GM18511 (cell line): ENCODE measurements at regions not wholly inside any gene's neighbourhood (a gene's known extent, or its start where the extent isn't known, plus 50 kb on each side); places are given as distances from the start of the nearest gene placed in this dataset.

Experiments used
- ATAC-seq: cut with Tn5 transposase; IDR thresholded peaks from one replicate; pipeline ENCODE4 v1.9.1; 2021; ENCODE audit warnings: mild to moderate bottlenecking, moderate library complexity; ENCODE audit not compliant: unreplicated experiment

DNA sequence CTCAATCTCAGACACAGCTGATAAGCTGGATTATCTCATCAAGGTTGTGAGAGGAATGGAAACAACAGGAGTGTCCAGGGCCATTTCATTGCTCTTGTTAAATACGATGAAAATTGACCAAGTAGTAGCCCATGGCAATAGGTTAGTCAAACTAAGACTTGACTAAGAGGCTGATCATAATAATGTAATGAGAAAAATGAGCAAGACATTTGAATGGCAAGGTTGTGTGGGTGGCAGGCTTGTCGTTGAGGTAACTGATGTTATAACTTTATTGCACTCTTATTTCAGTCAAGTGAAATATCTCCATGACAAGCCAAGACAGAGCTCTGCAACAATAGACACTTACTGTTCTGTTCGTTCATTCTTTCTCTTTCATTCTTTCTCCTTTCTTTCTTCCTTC is 532.0 kb downstream of the GATA3 start:
- no peak for ATAC-seq

- ATAC-seq: no peak
Observed at GRCh38 chr10:8588135-8588534, 533.6 kb downstream of the GATA3 start.

GRCh38 chr10:8590518-8590917 is 536.0 kb downstream of the GATA3 start:
- ATAC-seq: no peak

- ATAC-seq: no peak
Observed at GRCh38 chr10:8591640-8592039, 537.2 kb downstream of the GATA3 start.

GRCh38 chr10:8594176-8594575 is 539.7 kb downstream of the GATA3 start:
- ATAC-seq: no peak

- ATAC-seq: no peak
Observed at GRCh38 chr10:8594711-8595110, 540.2 kb downstream of the GATA3 start.

- no peak for ATAC-seq
Observed at GRCh38 chr10:8595140-8595539, 540.7 kb downstream of the GATA3 start.

DNA sequence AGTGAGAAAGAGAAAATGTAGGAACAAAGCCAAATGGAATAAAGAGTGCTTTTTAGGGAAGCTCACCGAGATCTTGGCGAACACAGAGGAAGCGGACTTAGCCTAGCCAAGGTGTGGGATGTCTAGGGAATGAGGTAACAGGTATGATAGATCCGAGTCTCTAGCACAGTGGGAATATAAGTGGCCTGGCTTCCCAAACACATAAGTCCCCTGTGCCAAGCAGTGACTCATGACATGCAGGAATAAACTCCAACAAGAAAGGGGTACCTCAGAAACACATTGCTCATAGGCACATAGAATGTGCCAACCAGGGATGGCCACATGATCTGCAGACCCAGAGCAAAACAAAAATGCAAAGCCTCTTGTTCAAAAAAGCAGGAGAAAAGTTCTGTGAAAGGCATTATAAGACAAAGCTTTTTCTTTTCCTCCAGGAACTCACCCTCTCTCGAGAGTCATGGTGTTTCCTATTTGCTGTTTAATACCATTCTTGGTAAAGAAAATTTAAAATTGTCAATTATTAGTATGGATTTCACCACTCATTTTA is 542.5 kb downstream of the GATA3 start:
- no peak for ATAC-seq

GRCh38 chr10:8600192-8600591 is 545.7 kb downstream of the GATA3 start:
- no peak for ATAC-seq

GRCh38 chr10:8602821-8603220 is 548.3 kb downstream of the GATA3 start:
- ATAC-seq: no peak

DNA sequence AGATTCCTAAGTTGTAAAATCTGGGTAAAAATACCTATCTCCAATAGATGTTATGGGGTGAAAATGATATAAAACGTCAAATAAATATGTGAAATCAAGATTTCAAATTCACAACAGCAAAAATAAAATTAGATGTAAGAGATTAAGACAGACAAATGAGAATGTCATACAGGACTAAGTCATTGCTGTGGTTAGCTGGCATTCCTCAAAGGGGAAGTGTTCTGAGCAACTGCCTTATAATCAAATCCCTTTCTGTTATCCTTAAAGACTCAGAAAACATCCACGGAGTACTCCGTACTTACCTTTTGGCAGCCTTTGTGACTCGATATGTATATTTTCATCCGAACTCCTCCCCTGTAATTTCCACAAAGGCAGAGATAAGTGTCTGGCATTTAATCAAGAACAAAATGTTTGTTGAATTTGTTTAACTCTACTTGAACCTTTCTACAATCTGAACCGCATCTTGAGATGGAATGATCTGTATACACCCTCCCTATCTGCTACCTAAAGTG is 559.6 kb downstream of the GATA3 start:
- ATAC-seq: no peak

DNA sequence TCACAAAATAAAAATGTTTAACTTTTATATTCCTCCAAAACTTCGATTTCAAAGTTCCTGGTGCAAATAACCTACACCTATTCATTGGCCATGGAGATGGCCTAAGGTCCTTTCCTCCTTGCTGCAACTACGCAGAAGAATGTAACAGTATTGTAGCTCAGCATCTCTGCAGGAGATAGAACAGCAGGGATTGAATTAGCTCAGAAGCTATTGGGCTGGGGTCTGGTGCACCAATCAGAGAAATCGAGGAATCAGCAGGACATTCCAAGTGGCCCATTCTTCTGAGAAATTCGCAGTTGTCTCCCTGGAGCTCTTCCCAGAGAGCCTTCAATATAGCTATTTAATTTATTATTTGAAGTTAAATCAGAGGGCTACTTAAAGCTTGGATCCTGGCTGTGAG is 560.6 kb downstream of the GATA3 start:
- no peak for ATAC-seq

GRCh38 chr10:8616166-8616565 is 561.7 kb downstream of the GATA3 start:
- peak; percentile 89 for ATAC-seq

DNA sequence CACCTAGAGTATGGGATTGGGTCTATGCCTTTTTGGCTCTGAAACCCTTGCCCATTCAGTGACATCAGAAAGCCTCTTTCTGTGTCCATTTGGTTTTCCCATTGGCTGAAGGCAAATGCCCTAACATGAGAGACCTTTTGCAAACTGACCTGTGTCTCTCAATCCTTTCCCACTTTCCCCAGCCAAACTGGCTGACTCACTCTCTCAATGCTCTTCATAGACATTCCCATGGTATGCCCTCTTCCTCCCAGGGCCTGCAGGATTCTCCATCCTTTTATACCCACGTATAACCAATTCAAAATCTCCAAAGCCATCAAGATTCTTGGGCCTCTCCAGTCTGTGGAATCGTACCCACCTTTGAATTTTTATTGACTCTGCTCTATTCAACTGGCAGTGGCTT is 563.3 kb downstream of the GATA3 start:
- no peak for ATAC-seq

- no peak for ATAC-seq
Observed at GRCh38 chr10:8618834-8619233, 564.3 kb downstream of the GATA3 start.

DNA sequence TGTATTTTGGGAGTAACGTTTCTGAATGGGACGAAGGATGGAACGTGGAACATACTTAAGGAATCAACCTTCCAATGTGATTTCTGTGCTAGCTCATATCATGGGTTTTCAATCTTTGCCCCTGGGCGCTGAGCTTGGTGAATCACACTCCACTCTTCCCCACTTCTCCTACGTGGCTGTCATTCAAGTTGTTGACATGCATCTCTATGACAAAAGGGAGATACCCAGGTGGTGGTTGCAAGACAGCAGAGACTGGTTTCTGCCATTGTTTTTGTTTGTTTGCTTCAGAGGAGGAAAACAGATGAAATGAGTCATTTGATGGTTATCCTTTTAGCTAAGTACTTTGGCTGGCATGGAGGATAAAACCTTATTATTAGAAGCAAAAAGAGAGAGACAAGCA is 573.9 kb downstream of the GATA3 start:
- ATAC-seq: no peak

DNA sequence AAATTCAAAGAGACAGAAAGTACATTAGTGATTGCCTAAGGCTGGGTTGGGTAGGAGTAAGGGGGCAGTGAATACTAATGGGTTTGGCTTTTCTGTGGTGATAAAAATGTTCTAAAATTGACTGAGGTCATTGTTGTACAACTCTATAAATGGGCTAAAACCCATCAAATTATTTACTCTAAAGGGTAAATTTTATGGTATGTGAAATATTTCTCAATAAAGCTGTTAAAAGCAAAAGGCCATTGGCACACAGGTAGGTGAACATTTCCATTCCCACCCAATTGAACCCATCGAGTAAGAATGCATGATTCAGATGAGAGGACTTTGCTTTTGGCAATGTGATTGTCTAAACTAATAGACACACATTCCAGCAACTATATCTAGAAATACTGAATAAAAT is 579.4 kb downstream of the GATA3 start:
- ATAC-seq: no peak

DNA sequence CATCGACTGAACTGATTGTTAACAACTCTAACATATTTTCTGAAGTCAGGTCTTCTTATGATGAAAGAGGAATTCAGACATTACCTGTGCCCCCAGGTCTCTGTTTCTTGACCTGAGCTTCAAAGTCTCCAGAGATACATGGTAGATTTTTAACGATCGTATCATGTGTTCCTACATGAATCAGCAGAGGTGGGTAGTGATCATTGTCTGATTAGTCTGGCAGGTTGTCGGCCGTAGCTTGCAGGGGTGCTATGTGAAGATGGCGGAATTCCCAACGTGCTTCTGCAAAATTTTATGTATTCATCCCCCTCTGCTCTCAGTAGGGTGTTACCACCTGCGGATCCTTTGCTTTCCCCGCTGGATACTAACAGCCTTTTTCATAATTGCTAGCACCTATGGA is 581.9 kb downstream of the GATA3 start:
- no peak for ATAC-seq

DNA sequence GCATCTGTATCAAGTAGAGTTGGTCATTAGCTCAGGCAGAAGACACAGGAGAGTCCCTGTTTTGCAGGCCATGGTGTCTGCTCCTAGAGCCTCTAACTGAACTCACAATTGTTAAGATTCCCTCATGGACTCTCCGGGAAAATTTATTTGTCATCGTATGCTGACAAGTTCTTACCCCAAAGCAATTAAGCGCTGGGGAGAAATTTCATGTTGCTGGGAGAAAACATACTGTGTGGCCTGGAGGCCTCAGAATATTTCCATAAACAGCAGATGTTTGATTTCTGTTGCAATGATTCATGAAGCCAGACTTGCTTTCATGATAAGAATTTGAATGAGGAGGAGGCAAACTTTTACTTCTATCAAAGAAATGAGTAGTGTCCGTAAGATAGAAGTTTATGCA is 583.2 kb downstream of the GATA3 start:
- ATAC-seq: no peak

DNA sequence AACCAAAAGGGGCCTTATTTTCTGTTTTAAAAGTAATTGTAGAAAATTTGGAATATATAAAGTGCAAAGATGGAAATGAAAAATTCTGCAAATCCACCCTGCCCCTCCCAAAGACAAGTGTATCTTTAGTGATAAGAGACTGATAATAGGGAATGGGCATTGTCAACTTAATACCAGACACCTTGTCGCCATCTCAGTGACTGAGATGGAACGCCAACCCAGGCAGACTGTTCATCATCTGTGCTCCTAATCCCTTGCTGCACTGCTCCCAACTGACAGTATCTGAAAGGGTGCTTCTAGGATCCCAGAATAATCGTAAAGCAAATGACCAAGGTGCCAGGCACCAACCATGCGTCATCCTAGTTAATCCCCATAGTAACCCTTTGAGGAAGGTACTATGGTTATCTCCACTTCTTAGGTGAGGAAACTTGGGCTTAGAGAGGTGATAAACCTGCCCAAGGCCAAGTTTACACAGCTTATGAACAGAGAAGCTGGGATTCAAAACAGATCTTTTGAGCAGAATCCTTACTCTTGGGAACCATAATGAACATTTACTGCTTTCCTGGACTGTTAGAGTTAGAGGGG is 583.7 kb downstream of the GATA3 start:
- ATAC-seq: no peak

DNA sequence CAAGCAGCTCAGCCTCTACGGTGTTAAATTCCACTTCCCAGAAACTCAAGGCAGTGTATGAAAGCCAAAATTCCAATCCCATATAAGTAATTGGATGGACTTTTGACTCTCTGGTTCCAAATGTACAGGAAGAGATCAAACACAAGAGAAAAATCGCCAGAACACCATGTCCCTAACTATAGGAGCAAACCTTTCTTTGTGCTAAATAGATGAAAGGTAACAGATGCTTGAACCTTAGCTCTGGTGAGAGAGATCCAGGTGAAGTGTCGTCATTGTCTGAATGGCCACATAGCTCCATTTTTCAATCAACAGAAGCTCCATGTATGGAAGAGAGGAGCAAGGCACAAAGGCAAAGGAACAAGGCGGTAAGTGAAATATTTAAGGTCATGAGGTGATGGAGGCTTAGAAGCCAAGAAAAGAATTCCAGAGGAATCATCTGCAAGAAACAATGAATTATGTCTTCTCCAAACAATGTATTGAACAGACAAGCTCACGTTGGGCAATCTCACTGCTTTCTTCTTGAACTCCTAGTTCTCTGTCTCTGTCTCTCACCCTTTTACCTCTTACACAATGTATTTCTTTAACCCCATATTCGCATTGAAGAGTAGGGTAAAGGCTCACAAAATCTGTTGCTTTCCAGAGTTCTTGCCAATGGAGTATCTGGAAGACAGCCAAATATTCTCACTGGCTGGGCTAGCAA is 585.1 kb downstream of the GATA3 start:
- ATAC-seq: no peak

- ATAC-seq: no peak
Observed at GRCh38 chr10:8640301-8640700, 585.8 kb downstream of the GATA3 start.
